Body of pancreas (tissue), 4 donors: ENCODE measurements at regions not wholly inside any gene's neighbourhood (a gene's known extent, or its start where the extent isn't known, plus 50 kb on each side); places are given as distances from the start of the nearest gene placed in this dataset.

Experiments used
- POLR2A ChIP-seq, 3 donors: fragments of 450-650 bp; IDR thresholded peaks; one replicate each; pipeline ENCODE4 v1.6.1; 2016; ENCODE audit warnings: antibody characterized with exemption in 3 of 3, mild to moderate bottlenecking in 2 of 3
- TF ChIP-seq, protein P1 (sequence below), 7 experiments: fragments of 450-650 bp in 4 of 7; fragments of 200-600 bp in 3 of 7; sonication (generic) in 3 of 7; IDR thresholded peaks; one replicate each; pipeline ENCODE4 v1.5.1; 2016 to 2019; ENCODE audit warnings: antibody characterized with exemption in 7 of 7

DNA sequence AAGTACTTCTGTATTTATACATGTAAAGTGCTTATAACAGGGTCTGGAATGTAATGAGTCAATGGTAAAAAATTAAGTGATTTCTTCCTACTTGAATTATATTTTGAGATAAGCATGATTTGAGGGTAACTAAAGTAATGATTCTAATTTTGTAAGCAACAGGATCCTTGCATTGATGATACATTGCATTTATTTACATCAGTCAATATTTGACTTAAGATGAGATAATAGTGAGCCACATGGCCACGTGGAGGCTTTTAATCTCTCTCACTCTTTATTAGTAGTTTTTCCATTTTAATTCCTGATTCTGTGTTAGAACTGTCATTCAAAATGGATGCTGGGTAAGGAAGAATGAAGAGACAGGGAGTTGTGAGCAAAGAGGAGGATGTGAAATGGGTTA, 298.1 kb upstream of the PRICKLE1 start:
- TF ChIP-seq, protein P1, sequence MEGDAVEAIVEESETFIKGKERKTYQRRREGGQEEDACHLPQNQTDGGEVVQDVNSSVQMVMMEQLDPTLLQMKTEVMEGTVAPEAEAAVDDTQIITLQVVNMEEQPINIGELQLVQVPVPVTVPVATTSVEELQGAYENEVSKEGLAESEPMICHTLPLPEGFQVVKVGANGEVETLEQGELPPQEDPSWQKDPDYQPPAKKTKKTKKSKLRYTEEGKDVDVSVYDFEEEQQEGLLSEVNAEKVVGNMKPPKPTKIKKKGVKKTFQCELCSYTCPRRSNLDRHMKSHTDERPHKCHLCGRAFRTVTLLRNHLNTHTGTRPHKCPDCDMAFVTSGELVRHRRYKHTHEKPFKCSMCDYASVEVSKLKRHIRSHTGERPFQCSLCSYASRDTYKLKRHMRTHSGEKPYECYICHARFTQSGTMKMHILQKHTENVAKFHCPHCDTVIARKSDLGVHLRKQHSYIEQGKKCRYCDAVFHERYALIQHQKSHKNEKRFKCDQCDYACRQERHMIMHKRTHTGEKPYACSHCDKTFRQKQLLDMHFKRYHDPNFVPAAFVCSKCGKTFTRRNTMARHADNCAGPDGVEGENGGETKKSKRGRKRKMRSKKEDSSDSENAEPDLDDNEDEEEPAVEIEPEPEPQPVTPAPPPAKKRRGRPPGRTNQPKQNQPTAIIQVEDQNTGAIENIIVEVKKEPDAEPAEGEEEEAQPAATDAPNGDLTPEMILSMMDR (IDR thresholded peaks at IDR 0.05): no peak
- TF ChIP-seq POLR2A (IDR thresholded peaks at IDR 0.05): no peak
